SHP77 treated with DMSO at 0.1 percent for 48 hours (cell line): ENCODE measurements at regions not wholly inside any gene's neighbourhood (a gene's known extent, or its start where the extent isn't known, plus 50 kb on each side); places are given as distances from the start of the nearest gene placed in this dataset.

ENCODE experiments used
- DNase-seq: peaks from one replicate; lab custom pipeline; 2025; lab: John Stamatoyannopoulos, UW

DNA sequence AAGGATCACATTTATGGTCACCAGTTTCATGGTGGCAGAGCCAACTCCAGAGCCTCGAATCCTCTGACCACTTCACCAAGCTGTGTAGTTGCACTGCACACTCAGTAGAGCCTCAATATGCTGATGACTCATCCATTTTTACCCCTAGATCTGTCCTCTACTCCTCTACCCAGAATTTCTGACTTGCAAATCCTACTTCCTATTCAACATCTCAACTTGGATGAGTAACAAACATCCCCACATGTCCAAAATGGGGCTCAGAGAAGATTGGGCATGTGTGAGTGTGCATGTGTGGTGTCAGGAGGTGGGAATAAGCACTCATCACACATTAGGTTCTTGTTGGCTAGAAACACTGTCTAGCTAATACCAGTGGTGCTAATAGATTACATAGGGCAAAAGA, 57.8 kb upstream of the IGFBP2 start:
- DNase-seq, result no peak

DNA sequence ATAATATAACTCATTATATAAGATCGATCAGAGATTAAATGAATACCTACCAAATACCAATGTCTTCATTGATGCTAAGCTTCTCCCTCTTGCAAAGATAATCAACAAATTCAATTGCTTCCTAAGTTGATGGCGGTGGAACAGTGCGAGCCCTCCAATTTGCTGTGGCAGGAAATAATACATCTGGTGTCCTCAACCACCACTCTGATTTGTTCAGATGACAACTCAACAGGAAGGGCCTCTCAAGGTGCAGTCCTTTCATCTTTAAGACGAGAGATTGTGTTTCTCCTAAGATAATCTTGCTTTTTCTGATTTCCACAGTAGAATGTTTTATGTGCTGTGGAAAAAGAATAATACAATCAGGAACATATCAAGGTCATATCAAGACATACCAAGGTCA, 56.6 kb upstream of the IGFBP2 start:
- DNase-seq, result no peak

DNA sequence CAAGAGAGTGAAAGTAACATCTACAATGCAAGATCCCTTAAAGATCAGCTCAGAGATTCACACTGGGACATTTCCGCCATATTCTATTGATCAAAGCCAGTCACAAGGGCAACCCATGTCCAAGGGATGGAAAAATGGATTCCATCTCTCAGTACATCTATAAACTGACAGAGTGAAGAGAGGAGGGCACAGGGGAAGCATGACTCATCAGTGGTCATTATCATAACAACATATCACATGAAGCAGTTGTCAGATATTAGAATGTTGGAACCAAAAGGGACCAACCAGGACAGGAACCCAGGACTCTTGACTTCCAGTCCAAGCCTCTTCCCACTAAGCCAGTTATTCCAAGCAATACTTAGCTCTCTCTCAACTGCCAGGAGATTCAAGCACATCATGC, 54.9 kb upstream of the IGFBP2 start:
- DNase-seq, result no peak

DNA sequence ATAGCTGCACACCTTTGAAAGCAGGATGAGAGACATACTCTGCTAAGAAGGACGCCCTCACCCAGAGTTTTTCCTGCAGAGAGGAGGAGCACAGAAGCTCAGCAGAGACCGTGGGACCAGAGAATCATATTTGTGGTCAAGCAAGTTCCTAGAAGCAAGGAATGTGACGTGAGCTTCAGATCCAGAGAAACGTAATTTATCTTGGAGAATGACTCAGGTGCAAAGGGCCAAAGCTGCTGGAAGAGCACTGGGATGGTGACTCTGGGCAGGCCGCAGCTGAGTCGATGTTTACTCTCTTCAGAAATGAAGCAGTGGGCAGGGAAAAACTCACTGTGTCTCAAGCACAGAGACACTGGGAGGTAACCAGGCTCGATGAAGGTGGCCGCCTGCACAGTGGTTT, 50.1 kb upstream of the IGFBP2 start:
- no peak for DNase-seq
